NCI-H1417 (cell line): ENCODE measurements at regions not wholly inside any gene's neighbourhood (a gene's known extent, or its start where the extent isn't known, plus 50 kb on each side); places are given as distances from the start of the nearest gene placed in this dataset.
"Not testable (repeated sequence)": the region's sequence is repeated elsewhere in the genome, so short reads cannot be mapped to it uniquely, and the experiment has no call there.

Experiments
- DNase-seq, 3 experiments: peaks; one replicate each; lab custom pipeline; 2025; lab: John Stamatoyannopoulos, UW

DNA sequence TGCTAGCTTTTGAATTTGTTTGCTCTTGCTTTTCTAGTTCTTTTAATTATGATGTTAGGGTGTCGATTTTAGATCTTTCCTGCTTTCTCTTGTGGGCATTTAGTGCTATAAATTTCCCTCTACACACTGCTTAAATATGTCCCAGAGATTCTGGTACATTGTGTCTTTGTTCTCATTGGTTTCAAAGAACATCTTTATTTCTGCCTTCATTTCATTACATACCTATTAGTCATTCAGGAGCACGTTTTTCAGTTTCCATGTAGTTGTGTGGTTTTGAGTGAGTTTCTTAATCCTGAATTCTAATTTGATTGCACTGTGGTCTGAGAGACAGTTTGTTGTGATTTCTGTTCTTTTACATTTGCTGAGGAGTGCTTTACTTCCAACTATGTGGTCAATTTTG lies 51.2 kb upstream of the MB21D2 start:
- DNase-seq, result not testable (repeated sequence)

GRCh38 chr3:192980632-192981031 lies 63.0 kb upstream of the MB21D2 start:
- no peak for DNase-seq

DNA sequence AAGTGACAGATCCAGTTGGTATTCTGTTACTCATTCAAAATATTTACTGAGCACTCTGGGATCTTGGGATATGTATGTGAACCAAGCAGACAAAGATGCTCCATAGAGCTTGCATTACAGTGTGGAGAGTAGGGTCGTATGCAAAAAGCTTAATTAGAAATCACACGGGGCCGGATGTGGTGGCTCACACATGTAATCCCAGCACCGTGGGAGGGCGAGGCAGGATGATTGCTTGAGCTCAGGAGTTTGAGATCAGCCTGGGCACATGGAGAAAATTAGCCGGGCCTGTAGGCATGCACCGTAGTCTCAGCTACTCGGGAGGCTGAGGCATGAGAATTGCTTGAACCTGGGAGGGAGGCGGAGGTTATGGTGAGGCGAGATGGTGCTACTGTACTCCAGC lies 68.7 kb upstream of the MB21D2 start:
- DNase-seq, result no peak

GRCh38 chr3:192991356-192991755 lies 73.7 kb upstream of the MB21D2 start:
- no peak for DNase-seq

DNA sequence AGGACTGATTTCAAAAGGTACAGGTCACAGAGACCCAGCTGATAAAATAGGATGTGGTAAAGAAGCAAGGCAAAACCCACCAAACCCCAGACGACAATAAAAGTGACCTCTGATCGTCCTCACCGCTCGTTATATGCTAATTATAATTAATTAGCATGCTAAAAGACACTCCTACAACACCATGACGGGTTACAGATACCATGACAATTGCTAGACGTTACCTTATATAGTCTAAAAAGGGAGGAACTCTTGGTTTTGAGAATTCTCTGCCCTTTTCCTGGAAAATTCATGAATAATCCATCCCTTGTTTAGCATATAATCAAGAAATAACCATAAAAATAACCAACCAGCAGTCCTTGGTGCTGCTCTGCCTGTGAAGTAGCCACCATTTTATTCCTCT lies 74.7 kb upstream of the MB21D2 start:
- no peak for DNase-seq

- DNase-seq, result no peak
Observed at GRCh38 chr3:192993411-192993810, 75.8 kb upstream of the MB21D2 start.

DNA sequence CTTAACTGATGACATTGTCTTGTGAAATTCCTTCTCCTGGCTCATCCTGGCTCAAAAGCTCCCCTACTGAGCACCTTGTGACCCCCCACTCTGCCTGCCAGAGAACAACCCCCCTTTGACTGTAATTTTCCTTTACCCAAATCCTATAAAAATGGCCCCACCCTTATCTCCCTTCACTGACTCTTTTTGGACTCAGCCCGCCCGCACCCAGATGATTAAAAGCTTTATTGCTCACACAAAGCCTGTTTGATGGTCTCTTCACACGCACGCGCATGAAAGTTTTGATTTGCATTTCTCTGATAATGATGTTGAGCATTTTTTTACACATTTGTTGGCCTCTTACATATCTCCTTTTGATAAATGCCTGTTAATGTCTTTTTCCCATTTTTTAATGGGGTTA lies 83.5 kb upstream of the MB21D2 start:
- not testable (repeated sequence) for DNase-seq

GRCh38 chr3:193003624-193004023 lies 86.0 kb upstream of the MB21D2 start:
- DNase-seq, result not testable (repeated sequence)

DNA sequence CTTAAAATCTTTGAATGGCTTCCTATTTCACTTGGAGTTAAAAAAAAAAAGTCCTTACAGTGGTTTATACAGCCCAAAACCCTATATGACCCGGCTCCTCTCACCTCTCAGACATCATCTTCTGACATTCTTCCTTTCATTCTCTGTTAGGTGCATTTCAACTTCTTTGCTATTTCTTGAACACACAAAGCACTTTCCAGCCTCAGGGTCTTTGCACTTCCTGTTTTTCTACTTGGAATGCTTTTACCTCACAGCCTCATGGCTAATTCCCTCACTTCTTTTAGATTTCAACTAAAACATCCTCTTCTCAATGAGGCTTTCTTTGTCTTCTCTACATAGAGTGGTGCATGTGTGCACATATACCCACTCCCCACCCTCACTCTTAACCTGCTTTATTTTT lies 91.0 kb upstream of the MB21D2 start:
- no peak for DNase-seq

DNA sequence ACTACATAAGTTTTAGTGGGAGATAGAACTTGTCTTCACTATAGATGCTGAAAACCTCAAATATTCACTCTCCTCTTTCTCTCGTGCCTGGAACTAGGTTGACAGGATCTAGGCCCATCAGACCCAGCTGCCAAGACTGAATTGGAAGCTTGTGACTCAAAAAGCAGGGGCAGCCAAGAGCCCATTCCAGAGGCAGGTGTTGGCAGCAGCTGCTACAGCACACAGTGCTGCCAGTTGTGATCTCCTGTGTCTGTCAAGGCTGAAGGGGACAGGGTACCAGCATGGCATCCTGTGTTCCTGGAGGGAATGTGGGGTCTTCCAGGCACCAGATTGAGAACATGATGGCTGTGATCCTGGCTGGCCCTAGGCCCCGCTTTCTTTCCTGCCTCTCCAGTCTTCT lies 92.5 kb upstream of the MB21D2 start:
- DNase-seq, result no peak

- DNase-seq, result no peak
Observed at GRCh38 chr3:193011958-193012357, 94.3 kb upstream of the MB21D2 start.

DNA sequence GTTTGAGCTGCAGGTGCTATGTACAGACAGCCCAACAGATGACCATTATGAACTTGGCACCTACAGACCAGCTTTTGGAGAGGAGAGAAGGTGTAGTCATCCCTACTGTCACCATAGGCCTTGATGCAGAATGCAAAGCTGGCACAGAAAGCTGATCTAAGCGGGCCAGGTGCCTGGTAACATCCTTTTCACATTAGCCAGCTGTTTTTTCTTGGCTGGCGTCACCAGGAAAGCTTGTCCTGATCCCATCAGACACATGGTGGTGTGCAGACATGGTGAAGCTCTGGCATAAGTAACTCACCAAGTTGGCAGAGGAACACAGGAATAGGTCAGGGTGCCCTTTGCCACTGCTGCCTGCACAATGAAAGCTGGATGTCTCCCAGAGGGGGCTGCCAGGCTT lies 97.2 kb upstream of the MB21D2 start:
- no peak for DNase-seq

GRCh38 chr3:193016437-193016901 lies 98.8 kb upstream of the MB21D2 start:
- peak in 2 of 3 experiments; percentile 51 to 78 for DNase-seq

DNA sequence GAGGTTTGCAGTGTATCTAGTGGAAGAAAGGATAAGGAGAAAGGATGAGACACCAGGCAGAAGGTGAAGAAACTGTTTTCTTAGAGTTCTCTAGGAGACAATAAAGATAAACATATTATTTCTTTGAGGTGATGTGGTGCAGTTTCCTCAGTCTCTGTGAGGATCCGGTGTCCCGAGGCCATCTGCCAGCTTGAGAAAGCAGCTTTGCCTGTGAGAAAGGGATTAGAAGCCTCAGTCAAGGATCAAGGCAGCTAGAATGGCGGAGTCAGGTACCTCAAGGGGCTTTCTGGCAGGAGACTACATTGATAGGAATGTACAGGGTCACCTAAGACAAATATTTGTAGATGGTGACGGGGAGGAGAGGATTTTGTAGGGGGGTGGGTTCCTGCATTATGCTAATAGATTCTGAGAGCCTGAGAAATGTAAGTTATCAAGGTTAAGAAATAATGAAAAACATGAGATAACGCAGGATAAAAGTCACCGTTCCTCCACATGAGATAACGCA lies 103.9 kb upstream of the MB21D2 start:
- no peak for DNase-seq

- no peak for DNase-seq
Observed at GRCh38 chr3:193023218-193023617, 105.6 kb upstream of the MB21D2 start.

DNA sequence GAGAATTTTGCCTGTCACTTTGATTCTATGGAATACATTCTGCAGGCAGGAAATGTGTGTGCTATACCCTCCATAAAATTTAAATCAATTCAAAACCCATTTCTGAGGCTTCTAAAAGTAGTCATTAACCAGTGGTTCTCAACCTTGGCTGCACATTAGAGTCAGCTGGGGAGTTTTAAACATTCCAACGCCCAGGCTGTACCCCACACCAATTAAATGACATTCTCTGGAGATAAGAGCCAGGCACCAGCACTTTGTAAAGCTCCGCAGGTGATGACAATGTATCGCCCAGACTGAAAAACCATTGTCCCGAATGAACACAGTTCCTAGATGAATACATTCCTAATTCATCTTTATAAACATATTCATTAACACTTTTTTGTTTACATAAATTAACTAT lies 110.6 kb upstream of the MB21D2 start:
- no peak for DNase-seq

DNA sequence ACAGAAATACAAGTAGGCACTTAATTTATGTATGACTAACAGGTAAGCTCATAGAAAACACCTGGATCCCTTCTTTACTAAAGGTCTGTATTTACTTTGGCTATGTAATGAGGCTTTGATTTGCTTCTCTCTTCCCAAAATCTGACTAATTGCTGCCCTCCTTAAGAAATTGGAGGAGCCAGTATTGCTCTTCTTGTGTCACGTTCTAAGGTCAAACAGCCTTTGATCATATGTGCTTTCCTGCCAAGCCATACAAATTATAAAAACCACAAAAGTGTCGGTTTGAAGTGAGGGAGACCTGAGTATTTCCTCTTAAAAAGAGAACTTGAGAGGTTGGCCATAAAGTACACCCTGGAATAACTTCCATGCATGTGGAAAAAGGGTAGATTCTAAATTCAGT lies 112.1 kb upstream of the MB21D2 start:
- DNase-seq, result peak in 2 of 3 experiments; percentile 43 to 54

DNA sequence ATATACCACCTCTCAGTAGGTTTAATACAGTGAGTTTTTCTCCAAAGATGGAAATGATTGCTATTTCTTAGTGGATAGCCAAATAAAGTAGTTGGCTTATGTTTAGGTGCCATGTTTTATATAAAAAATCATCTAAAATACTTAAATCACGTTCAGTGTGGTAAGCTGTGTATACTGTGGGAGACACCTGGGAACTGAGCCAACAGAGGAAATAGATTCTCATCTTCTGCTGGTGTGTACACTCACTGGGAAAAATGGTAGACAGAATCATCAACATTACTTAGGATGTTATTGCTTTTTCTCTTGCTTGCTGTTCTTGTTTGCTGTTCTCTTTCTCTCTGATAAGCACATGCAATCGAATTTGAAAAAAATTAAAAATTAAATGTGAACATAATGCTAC lies 112.6 kb upstream of the MB21D2 start:
- DNase-seq, result peak; percentile 2 to 56 (median 15)

DNA sequence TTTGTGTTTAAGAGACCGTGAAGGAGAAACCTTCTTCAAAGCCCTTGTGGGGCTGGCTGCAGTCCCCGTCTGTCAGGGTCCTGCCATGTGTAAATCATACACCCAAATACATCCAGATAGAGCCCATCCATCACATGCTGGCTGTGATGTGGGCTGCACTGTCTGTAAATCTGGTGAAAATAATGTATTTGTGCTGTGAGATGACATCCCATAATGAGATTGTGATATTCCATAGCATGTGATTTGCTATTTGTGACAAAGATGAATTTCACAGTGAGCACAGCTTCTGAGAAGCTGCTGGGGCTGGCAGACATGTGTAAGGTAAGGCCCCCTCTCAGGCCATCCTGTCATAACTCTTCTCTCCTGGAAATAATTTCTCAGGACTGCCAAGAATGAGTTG lies 114.3 kb upstream of the MB21D2 start:
- no peak for DNase-seq

DNA sequence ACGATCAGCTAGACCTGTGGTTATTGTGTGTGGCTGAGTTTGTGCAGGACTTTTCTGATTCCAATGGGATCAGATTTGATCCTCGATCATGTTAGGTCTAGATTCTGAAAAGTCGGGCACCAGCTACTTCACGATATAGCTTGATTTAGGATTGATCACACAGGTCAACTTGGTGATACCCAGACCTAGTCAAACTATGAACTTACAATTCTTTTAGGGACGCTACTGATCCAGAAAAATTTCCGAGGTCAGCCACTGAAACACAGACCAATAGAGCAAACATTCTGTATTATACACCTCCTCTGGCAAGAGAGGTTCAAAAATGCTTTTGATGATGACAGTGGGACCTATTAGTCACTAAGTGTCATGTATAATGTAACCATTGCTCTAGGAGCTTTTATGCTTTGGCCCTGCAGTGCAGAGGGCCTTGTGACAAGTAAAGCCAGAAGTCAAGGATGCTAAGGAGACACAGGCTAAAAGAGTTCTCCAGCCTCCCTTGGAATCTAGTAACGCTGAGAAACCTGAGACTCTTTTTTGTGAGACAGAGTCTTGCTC lies 115.6 kb upstream of the MB21D2 start:
- no peak for DNase-seq

DNA sequence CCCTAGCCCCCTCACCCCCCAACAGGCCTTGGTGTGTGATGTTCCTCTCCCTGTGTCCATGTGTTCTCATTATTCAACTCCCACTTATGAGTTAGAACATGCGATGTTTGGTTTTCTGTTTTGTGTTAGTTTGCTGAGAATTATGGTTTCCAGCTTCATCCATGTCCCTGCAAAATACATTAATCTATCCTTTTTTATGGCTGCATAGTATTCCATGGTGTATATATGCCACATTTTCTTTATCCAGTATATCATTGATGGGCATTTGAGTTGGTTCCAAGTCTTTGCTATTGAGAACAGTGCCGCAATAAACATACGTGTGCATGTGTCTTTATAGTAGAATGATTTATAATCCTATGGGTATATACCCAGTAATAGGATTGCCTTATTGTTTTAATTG lies 120.2 kb upstream of the MB21D2 start:
- not testable (repeated sequence) for DNase-seq

GRCh38 chr3:193039058-193039457 lies 121.4 kb upstream of the MB21D2 start:
- no peak for DNase-seq

GRCh38 chr3:193040836-193041672 lies 123.4 kb upstream of the MB21D2 start:
- peak; percentile 47 to 78 (median 64) for DNase-seq
